CD4-positive, alpha-beta T cell treated with Interleukin-4 for 1 hour (primary cell): ENCODE measurements at regions not wholly inside any gene's neighbourhood (a gene's known extent, or its start where the extent isn't known, plus 50 kb on each side); places are given as distances from the start of the nearest gene placed in this dataset.

ENCODE experiments used
- DNase-seq, 2 donors: peaks; one replicate each; pipeline ENCODE4 v3.0.0-alpha.2; 2020 to 2022

DNA sequence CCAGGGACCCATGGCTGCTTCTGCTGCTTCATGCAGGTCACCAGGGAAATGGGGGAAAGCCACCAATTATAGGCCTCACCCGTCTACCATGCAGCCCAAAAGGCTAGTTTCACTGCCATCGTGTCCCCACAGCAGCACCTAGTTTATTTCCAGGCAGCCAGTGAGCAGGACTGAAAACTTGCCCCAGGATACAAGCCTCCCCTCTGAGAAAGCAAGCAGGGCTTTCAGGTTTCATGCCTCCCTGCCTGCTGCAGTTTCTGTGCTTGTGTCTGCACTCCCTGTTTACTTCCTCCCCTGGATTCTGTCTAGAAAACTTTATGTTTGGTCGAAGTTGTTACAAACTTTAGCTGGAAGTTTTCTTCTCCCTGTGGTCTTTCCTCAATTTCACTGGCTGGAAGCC lies 319.1 kb downstream of the ANXA1 start:
- DNase-seq: no peak

DNA sequence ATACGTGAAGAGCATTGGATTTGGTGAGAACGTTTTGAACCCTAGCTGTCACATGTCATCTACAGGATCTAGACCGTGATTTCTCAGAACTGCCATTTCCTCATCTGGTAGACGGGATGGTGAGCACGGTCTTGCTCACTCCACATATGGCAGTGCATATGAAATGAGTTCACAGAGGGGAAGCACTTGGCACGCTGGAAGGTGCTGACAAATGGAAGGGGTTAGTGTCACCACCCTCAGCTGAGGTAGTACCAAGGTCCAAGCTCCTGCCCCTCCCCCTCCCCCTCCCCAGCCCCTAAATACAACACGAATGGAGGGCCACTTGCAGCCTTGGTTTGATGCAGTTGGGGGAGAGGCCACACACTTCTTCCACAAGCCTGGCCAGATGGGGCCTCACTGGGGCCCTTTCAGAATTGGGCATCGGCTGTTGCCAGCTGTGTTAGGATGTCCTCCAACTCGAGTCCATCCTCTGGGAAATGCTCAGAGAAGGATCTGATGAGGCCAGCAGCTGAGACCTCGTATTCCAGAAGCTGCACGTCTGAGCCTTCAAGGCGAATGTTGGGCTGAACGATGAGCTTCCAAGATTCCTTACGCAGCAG lies 322.4 kb downstream of the ANXA1 start:
- DNase-seq: no peak

DNA sequence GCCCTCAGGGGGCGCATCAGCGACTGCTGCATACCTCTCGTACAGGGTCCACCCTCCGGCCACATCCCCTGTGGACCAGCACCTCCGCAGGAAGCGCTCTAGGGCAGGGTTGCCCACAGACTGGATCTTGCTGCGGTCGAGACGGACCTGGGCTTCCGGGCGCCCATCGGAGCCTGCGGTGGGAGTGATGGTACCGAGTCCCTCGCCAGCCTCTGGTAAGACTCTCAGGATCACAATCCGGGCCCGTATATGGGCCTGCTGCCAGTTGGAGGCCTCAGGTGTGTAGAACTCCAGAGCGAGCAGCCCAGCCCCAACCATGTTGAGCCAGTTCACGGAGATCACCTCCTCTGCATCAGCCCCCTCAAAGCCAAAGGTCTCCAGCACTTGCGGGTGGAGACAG lies 323.0 kb downstream of the ANXA1 start:
- no peak for DNase-seq

DNA sequence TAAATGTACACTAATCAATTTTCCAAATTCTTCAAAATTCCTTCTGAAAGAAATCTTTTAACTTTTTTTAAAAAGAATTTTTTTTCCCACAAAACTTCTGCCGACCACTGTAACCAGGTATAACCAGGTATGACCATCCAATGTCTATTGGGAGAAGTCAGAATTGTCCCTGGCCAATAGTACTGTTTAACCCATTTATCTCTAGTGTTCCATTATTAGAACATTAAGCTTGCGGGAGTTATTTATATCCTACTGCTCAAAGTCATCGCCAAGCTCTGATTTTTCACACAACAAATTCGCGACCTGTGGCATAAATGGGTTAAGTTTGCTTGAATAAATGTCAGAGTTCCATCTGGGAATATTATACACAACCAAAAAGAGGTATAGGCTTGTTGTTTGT lies 343.2 kb downstream of the ANXA1 start:
- DNase-seq: no peak

DNA sequence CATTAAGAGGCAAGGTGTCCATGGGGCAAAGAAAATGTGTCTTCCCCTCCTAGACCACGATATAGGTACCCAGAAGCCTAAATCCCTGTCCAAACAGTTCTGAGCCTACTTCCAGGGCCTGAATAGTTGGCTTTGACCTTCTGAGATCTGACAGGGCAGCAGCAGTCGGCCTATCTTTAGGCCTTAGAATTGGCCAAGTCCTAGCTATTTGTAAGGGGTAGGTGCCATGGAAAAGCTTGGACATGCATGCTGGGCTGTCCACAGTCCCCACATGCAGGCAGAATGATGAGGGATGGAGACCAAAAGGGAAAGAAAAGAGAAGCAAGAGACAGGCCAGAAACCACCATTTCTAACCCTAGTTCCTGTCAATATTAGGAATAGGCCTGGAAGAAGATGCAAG lies 346.1 kb downstream of the ANXA1 start:
- no peak for DNase-seq

DNA sequence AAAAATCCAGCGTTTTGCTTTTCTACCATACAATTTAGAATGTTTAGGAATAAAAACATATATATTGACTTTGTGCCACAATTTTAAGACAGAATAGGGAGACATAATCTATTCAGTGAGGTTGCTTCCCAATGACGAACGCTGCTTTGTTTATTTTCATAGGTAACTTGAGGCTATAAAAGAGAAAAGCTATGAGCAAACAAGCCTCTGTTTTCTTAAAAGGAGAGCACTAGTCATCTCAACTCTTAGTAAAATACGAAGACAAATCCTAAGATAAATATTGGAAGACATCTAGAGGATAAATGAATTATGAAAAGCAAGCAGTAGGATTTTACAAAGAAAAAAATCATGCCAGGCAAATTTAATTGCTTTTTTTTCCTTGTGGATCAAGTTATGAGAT lies 363.6 kb downstream of the ANXA1 start:
- no peak for DNase-seq

DNA sequence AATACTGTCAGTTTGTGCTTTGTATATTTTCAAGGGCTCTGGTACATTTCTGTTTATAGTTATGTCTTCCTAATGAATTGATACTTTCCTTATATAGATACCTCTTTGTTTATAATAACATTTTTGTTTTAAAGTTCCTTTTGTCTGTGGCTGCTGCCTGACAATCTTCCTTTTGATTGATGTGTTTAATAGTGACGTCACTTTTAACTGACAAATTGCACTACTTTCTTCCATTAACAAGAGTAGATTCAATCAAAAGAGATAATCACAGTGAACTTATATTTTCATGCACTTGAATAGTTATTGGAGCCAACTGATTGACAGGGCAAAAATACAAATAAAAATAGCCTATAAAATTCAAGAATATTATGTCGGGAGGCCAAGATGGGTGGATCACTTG lies 371.7 kb downstream of the ANXA1 start:
- no peak for DNase-seq

DNA sequence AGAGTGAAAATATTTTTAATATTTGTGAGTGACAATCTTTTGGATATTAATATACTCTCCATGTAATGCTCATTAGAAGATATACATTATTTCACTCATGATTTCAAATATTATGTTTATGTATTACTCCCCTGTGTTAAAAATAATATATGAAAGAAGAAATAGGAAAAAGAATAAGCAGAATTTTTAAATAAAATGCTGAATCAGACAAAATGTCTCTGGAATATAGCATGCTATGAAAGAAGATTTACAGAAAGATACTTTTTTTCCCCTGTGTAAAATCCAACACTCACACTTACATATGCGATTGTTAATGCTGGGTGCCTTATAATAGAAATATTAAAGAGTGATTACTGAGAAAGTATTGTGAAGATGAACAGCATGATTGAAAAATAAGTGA lies 373.7 kb downstream of the ANXA1 start:
- no peak for DNase-seq

DNA sequence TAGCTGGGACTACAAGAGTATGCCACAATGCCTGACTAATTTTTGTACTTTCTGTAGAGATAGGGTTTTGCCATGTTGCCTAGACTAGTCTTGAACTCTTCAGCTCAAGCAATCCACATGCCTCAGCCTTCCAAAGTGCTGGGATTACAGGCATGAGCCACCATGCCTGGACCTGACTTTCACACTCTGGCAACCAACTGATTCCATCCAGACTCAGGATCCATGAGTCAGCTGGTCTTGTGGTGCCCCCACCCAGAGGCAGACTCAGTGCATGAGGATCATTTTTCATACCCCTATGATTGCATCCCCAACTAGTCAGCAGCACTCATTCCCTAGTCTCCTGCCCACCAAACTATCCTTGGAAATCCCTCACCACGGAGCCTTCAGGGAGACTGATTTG lies 375.9 kb downstream of the ANXA1 start:
- DNase-seq: no peak

DNA sequence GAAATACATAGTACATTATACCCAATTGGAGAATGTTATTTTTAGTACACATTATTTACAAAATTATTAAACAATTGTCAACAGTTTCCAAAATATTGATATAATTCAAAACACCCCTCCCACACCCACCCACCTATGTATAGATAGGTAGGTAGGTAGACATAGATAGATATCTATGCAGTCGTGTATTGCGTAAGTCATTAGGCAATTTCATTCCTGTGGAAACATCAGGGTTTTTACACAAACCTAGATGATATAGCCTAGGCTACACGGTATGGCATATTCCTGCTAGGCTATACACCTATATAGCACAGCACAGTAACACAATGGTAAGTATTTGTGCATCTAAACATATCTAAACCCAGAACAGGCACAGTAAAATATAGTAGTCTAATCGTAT lies 377.3 kb downstream of the ANXA1 start:
- DNase-seq: no peak

DNA sequence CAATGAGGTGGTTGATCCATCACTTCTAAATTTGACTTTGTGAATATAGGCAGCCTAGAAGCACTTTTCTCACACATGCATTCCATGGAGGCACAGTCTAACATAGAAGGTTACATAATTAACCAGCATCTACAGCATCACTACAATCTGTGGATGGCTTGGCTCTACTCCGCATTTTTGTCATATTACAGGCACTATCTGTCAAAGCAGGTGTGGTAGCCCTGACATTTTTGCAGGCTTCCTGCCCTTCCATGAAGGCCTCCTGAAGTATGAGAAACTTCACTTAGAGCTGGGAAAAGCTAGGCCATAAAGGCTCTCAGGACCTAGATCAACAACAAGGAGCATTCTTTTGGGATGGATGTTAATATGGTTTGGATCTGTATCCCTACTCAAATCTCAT lies 378.0 kb downstream of the ANXA1 start:
- DNase-seq: no peak

DNA sequence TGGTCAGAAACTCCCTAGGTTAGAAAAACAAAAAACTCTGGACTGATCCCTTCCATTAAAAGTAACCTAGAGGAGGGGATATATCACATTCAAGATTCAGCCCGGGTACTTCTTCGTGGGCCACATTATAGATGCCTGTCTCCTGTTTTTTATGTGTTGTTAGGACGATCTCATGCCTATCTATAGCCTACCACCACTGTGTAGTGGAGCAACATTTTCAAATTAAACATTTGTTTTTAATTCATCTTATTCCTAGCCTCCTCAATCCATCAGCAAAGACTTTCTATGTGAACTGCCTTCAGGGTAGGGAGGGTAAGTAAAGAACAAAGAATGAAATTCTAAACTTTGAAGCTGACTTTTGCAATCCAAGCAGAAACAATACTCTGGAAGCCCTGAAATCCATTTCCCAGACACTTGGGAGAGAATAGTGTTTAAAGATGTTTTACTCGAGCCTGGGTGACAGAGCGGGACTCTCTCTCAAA lies 379.4 kb downstream of the ANXA1 start:
- DNase-seq: no peak

DNA sequence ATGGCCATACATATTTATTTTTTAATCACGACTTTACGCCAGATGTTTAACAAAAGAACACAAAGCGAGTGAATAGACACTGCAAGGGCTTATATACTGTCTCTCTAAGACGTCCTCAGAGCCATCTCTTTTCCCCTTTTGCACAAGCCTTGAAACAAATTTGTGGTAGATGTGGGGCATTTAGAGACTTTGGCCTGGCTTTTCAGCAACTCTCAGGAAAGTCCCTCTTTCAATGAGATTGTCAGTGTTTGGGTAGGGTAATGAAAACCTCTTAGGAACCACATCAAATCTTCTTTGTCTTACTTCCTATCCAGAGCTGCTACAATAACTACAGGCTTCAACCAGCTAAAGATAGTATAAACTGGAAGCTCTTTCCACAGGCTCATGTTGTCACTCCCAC lies 380.0 kb downstream of the ANXA1 start:
- DNase-seq: no peak

DNA sequence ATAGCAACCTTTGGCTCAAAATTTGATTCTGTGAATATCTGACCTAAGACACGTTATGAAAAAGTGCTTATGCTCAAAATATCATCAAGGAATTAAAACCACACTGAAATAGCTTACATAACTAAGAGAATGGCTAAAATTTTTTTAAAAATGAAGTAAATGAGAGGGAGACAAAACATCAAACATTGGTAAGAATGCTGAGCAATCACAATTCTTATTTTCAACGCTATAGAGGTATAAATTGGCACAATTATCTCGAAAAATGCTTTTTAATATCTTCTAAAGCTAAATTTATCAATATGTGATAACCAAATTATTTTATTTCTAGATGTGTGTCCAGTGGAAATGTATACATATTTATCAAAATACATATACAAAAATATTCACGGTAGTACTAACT lies 381.3 kb downstream of the ANXA1 start:
- DNase-seq: no peak

DNA sequence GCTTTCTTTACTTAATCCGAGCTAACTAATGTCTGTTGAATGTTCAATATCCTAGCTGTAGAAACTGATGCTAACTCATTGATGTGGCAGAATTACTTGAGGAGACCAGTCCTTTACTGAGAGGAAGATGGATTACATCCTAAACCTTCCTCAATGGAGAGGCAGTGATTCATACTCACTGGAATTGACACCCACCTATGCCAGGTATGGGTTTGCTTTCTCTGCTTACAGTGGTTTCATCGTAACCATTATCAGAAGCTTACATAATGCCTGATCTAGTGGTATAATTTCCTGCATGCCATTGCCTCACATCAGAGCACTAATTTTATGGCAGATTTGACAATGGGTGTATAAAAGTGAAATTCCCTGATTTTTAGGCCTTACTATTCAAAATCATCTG lies 384.7 kb downstream of the ANXA1 start:
- DNase-seq: no peak

DNA sequence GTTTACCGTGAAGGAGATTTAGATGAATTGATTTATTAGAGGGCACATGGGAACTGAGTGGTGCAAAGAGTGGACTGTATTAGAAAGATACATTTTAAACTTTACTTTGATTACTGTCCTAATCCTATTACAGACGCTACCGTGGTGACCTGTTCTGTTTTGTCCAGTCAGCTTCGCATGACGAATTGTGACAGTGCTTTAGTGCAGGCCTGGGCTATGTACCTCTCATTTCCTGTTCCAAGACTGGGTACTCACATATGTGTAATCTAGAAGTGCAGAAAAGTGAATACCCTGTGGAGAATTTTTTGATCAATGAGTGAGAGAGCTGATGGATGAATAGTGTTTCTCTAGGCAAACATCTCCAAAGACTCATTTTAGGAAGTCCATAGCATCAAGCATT lies 385.9 kb downstream of the ANXA1 start:
- no peak for DNase-seq

DNA sequence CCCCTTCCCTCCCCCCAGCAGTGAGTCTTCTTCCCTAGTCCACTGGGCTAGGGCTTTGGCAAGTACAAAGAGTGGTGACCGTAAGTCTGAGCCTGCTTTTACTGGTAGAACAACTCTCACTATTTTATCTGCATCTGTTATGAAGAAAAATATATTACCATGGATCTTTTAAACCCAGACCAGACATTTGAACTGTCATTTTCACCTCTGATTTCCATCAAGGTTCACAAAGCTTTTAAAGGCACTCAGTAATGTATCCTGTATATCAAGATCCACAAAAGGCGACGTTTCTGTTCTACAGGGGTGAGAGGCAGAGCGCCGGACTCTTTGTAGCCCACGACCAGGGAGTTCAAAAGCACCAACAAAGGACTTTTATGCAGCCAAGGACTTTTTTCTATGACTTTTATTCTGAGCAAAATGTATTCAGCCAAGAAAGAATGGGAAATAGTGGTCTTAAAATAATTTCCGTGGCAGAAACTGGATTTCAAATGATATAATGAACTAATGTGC lies 388.3 kb downstream of the ANXA1 start:
- DNase-seq: no peak

DNA sequence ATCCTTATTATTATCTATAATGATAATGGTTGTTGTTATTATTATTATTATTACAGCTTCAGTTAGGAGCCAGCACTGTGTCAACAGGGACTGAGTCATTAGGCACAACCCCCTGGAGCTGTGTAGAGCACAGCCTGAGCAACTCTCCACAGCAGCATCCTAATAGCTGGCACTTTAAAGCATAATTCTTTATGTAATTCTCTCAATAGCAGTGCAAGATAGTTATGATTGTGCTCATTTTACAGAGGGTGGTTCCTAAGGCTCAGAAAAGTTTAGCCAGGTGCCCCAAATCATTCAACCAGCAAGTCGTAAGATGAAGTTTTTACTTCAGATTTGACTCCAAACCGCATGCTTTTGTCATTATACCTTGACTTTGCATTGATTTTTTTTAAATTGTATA lies 390.3 kb downstream of the ANXA1 start:
- DNase-seq: no peak

DNA sequence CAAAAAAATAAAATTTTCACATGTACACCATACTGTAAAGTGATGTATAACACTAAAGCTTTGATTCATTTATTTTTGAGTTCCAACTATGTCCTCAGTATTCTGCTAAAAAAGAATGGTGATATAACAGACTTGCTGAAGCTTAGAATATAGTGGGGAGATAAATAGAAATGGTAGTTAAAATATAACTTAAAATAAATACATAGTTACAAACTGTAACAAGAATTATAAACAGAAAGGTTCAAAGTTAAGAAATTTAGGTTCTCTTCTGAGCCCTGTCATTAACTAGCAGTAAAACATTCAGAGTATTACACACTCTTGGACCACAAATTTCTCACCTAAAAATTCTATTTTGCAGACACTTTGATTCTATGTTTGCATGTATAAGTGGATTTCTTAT lies 392.1 kb downstream of the ANXA1 start:
- DNase-seq: no peak

DNA sequence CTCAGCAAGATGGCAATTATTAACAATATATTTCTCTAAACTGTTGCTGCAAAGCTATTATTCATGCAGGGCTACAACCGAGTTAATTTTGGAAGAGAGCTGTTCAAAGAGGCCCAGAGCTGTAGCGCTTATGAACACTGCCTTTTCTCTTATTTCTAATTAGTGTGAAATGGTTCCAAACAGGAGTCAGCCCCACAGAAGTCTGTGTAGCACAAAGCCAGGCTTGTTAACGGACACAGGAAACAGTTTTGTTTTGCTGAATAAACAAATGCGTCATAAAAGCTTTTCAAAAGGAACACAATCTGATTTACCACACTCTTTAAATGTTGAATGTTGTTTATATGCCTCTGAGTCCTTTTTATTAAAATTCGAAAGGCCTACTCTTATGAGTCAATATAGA lies 396.5 kb downstream of the ANXA1 start:
- no peak for DNase-seq

DNA sequence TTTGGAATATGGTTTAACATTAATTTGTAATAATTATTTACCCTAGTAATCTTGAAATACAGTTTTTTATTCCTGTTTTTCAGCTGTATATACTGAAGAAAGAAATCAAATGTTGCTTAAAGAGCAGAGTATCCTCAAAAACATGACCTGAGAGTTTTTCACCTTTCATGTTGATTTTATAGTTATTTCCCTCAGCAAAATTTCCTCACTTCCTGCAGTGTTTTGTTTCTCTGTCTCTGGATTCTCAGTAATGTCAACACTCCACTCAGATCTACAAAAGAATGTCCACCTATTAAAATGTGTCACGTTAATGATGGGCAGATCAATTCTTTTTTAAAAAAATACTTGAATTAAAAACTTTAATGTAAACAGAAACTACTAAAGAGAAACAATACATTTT lies 398.3 kb downstream of the ANXA1 start:
- no peak for DNase-seq

DNA sequence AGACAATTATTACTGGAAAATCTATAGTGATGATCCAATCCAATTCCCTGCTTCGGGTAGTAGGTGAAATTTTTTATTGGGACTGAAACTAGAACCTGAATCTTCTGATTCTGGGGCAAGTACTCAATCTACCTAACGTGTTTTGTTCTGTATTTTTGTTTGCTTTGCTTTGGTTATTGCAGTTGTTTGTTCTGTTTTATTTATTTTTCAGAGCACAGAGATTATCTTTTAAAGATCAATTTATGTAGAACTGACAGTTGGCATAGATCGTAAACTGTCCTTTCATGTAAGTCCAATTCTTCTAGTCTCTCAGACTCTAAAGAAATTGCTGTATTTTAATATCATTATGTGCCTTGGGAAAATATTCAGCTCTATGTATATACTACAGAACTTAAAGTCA lies 401.6 kb downstream of the ANXA1 start:
- no peak for DNase-seq

DNA sequence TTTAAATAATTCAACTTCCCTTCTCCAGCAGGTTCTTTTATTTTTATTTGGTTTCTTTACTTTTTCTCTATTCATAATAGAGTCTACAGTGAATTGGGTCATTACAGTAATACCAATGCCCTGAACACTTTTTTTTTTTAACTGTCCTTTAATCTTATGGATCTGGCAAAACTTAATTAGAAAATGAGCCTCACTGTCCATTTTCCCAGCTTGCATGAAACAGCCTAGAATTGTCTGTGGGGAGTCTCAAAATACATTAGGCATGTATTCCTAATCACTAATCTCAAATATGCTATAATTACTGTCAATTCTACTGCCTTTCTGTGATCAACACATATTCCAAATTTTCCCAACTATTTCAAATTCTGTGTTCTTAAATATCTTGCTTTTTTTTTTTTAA lies 406.8 kb downstream of the ANXA1 start:
- DNase-seq: no peak

DNA sequence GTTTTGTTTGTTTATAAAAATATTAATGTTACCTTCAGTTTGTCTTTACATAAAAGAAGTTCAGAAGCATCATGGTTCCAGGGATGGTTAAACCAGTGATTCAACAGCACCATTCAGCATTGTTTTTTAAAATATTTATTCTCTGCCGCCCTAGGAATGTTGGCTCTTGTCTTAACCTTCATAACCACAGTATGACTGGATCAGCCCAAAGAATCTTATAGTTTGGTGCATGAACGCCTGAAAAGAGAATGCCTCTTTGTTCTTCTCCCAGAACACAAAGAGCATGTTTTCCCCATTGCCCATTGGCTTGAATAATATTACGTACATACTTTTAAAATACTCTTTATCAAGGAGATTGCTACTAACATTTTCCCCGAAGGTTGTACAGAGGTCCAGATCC lies 413.4 kb downstream of the ANXA1 start:
- no peak for DNase-seq

DNA sequence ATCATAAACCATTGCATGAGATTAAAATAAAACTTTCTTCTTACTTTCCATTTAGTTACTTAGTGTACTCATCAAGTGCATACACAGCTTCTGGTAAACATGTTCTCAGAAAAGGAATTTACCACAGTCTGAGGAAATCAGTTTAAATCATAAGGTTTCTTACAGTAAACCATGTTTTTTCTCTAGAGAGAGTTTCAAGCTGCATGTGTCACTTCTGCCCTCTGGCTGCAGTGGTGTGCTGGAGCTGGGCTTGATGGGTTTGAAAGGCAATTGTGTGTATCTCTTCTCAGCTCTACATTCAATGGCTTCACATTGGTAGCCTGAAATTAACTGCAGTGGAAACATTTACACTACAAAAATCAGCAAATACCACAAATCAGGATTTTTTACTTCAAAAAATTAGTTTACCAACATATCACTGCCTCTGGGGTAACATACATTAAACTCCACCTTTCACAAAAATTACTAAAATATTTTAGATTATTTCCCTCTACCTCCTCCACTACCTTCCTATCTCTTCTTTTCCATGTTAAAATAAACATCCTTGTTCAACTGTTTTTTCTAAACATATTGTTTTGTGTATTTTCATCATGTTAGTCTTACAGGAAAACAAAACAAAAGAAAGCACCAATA lies 414.3 kb downstream of the ANXA1 start:
- no peak for DNase-seq
